GM19467 (cell line): ENCODE measurements at regions not wholly inside any gene's neighbourhood (a gene's known extent, or its start where the extent isn't known, plus 50 kb on each side); places are given as distances from the start of the nearest gene placed in this dataset.
A peak's percentile ranks its signal among the peaks of the same experiment; 100 is the strongest.
"Not testable (repeated sequence)": the region's sequence is repeated elsewhere in the genome, so short reads cannot be mapped to it uniquely, and the experiment has no call there.

Experiments used
- ATAC-seq: cut with Tn5 transposase; IDR thresholded peaks from one replicate; pipeline ENCODE4 v1.9.1; 2021; ENCODE audit warnings: mild to moderate bottlenecking, moderate library complexity; ENCODE audit not compliant: unreplicated experiment

GRCh38 chr2:208607694-208608093 lies 201.1 kb downstream of the PTH2R start:
- no peak for ATAC-seq

GRCh38 chr2:208608122-208608835 lies 201.7 kb downstream of the PTH2R start:
- no peak for ATAC-seq

GRCh38 chr2:208609166-208609804 lies 202.7 kb downstream of the PTH2R start:
- ATAC-seq = no peak

- ATAC-seq = not testable (repeated sequence)
Measured at GRCh38 chr2:208615675-208616074, 209.1 kb downstream of the PTH2R start.

GRCh38 chr2:208618220-208618619 lies 211.6 kb downstream of the PTH2R start:
- ATAC-seq = no peak

- no peak for ATAC-seq
Measured at GRCh38 chr2:208619993-208620392, 213.4 kb downstream of the PTH2R start.

GRCh38 chr2:208620487-208620978 lies 213.9 kb downstream of the PTH2R start:
- no peak for ATAC-seq

GRCh38 chr2:208627110-208627884 lies 220.7 kb downstream of the PTH2R start:
- no peak for ATAC-seq

- ATAC-seq = no peak
Measured at GRCh38 chr2:208627916-208628315, 221.3 kb downstream of the PTH2R start.

GRCh38 chr2:208638059-208638458 lies 231.5 kb downstream of the PTH2R start:
- peak; percentile 59 for ATAC-seq

GRCh38 chr2:208642125-208642779 lies 235.7 kb downstream of the PTH2R start:
- no peak for ATAC-seq

GRCh38 chr2:208643145-208643544 lies 236.6 kb downstream of the PTH2R start:
- ATAC-seq = no peak

GRCh38 chr2:208645226-208645625 lies 238.6 kb downstream of the PTH2R start:
- no peak for ATAC-seq

GRCh38 chr2:208648368-208648767 lies 241.8 kb downstream of the PTH2R start:
- ATAC-seq = no peak

GRCh38 chr2:208653383-208653782 lies 246.8 kb downstream of the PTH2R start:
- ATAC-seq = no peak

GRCh38 chr2:208654056-208654455 lies 247.5 kb downstream of the PTH2R start:
- no peak for ATAC-seq

GRCh38 chr2:208657468-208657867 lies 250.9 kb downstream of the PTH2R start:
- no peak for ATAC-seq

- ATAC-seq = no peak
Measured at GRCh38 chr2:208669394-208669793, 262.8 kb downstream of the PTH2R start.

- no peak for ATAC-seq
Measured at GRCh38 chr2:208671284-208671683, 264.7 kb downstream of the PTH2R start.

GRCh38 chr2:208671886-208672680 lies 265.5 kb downstream of the PTH2R start:
- ATAC-seq = no peak
